Panc1 (cell line): ENCODE measurements at regions not wholly inside any gene's neighbourhood (a gene's known extent, or its start where the extent isn't known, plus 50 kb on each side); places are given as distances from the start of the nearest gene placed in this dataset.

Experiments
- ATAC-seq: fragments of 200-7000 bp; cut with Tn5 transposase; 2 replicates; pipeline ENCODE4 v1.9.1; 2020; ENCODE audit warnings: mild to moderate bottlenecking, moderate library complexity
- BruUV-seq: library from RNA; stranded (reverse); fragments of 400-500 nt; replicated peaks from 2 replicates; lab custom pipeline; 2021; lab: Mats Ljungman, UMichigan
- CTCF ChIA-PET: fragments of 300-600 bp; sonication (Branson Sonifier 250); formaldehyde crosslinking; loops from one replicate; lab custom pipeline; 2022; ENCODE audit warnings: antibody characterized with exemption; lab: Charles Lee
- POLR2A ChIA-PET: fragments of 300-600 bp; sonication (Branson Sonifier 250); formaldehyde crosslinking; loops from one replicate; lab custom pipeline; 2022; ENCODE audit warnings: antibody characterized with exemption; lab: Charles Lee
- DNase-seq: peaks from one replicate; pipeline ENCODE4 v3.0.0-alpha.2; 2010; ENCODE audit warnings: low read depth, low spot score
- H3K27ac ChIP-seq: 2 replicates; pipeline ENCODE4 v1.5.1; 2011; ENCODE audit warnings: mild to moderate bottlenecking, low read length, inconsistent platforms
- H3K27me3 ChIP-seq: fragments of 200-500 bp; sonication (Bioruptor generic); 2 replicates; pipeline ENCODE4 v1.6.0; 2014; ENCODE audit warnings: low read length, inconsistent platforms; ENCODE audit not compliant: control insufficient read depth, insufficient read depth
- H3K36me3 ChIP-seq: fragments of 200-500 bp; sonication (Bioruptor generic); 2 replicates; pipeline ENCODE4 v1.5.1; 2014; ENCODE audit warnings: inconsistent platforms, mild to moderate bottlenecking, low read length, moderate library complexity; ENCODE audit not compliant: control insufficient read depth, insufficient read depth
- H3K4me1 ChIP-seq: 2 replicates; pipeline ENCODE4 v1.5.1; 2011; ENCODE audit warnings: inconsistent platforms, mild to moderate bottlenecking, low read length, moderate library complexity; ENCODE audit not compliant: control insufficient read depth, insufficient read depth
- H3K4me3 ChIP-seq, 2 experiments: 2 replicates each; pipeline ENCODE4 v1.5.1; 2011 to 2012; ENCODE audit warnings: low read depth in 2 of 2, low read length in 2 of 2, mild to moderate bottlenecking in 2 of 2, inconsistent platforms in 1 of 2, moderate library complexity in 1 of 2
- H3K9me3 ChIP-seq: fragments of 200-500 bp; sonication (Bioruptor generic); 2 replicates; pipeline ENCODE4 v1.5.1; 2014; ENCODE audit warnings: low read depth, mild to moderate bottlenecking, inconsistent platforms, low read length, moderate library complexity; ENCODE audit not compliant: control insufficient read depth, insufficient read depth
- POLR2AphosphoS5 ChIP-seq: IDR thresholded peaks from 2 replicates; pipeline ENCODE4 v1.6.1; 2012; ENCODE audit warnings: mild to moderate bottlenecking, low read depth, low read length, moderate library complexity
- REST ChIP-seq, 2 experiments: IDR thresholded peaks; 2 replicates each; pipeline ENCODE4 v1.6.1; 2011 to 2012; ENCODE audit warnings: low read depth in 2 of 2, control low read depth in 1 of 2, low read length in 1 of 2, mild to moderate bottlenecking in 1 of 2, moderate library complexity in 1 of 2; ENCODE audit not compliant: insufficient read depth in 1 of 2
- SIN3A ChIP-seq: IDR thresholded peaks from 2 replicates; pipeline ENCODE4 v1.6.1; 2012; ENCODE audit warnings: low read depth, mild to moderate bottlenecking, low read length, moderate library complexity, borderline replicate concordance; ENCODE audit not compliant: insufficient read depth
- TCF7L2 ChIP-seq: IDR thresholded peaks from 2 replicates; pipeline ENCODE4 v1.6.1; 2011; ENCODE audit warnings: mild to moderate bottlenecking, low read depth, low read length, inconsistent platforms
- in situ Hi-C: cut with HindIII; loops from 2 replicates; pipeline ENCODE4 v1.10.0; 2016; ENCODE audit warnings: low sequenced_read_pairs, low pct_unique_long_range_greater_than_20kb
- intact Hi-C: fragments of 100-400 bp; cut with micrococcal nuclease; formaldehyde crosslinking; loops from one replicate; pipeline ENCODE4 v1.10.0; 2022; ENCODE audit not compliant: unreplicated experiment
- TF ChIP-seq, protein P1 (sequence below): fragments of 450-650 bp; IDR thresholded peaks from 2 replicates; pipeline ENCODE4 v1.5.1; 2017; ENCODE audit warnings: mild to moderate bottlenecking

- DNase-seq, result no peak
- H3K36me3 ChIP-seq, result no peaks in the 10 kb centered on the region
- H3K27ac ChIP-seq, result no peak overlapping the region
- in situ Hi-C loops (no loop called here), intact Hi-C loops (no loop called here)
- H3K27me3 ChIP-seq, result no peaks in the 10 kb centered on the region
- no peaks in the 10 kb centered on the region for H3K4me1 ChIP-seq
- no peak overlapping the region for H3K4me3 ChIP-seq
- ChIA-PET POLR2A (no interaction called here), CTCF (no interaction called here)
- no peaks in the 10 kb centered on the region; the same call in 1 of the 2 replicates for H3K9me3 ChIP-seq
- BruUV-seq, result no TSS peak
- no peak for ATAC-seq
- no peak for TF ChIP-seq TCF7L2
- TF ChIP-seq, protein P1, sequence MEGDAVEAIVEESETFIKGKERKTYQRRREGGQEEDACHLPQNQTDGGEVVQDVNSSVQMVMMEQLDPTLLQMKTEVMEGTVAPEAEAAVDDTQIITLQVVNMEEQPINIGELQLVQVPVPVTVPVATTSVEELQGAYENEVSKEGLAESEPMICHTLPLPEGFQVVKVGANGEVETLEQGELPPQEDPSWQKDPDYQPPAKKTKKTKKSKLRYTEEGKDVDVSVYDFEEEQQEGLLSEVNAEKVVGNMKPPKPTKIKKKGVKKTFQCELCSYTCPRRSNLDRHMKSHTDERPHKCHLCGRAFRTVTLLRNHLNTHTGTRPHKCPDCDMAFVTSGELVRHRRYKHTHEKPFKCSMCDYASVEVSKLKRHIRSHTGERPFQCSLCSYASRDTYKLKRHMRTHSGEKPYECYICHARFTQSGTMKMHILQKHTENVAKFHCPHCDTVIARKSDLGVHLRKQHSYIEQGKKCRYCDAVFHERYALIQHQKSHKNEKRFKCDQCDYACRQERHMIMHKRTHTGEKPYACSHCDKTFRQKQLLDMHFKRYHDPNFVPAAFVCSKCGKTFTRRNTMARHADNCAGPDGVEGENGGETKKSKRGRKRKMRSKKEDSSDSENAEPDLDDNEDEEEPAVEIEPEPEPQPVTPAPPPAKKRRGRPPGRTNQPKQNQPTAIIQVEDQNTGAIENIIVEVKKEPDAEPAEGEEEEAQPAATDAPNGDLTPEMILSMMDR, result no peak
- TF ChIP-seq REST (IDR thresholded peaks at IDR 0.05; ENCODE audit: insufficient read depth in 1 of 2, low read depth in 2 of 2, low read length in 1 of 2), result no peak
- TF ChIP-seq SIN3A, result no peak
- no peak for TF ChIP-seq POLR2AphosphoS5
Observed at GRCh38 chr6:63058601-63059000, 152.7 kb upstream of the FKBP1C start.

- no peaks in the 10 kb centered on the region for H3K4me1 ChIP-seq
- ChIA-PET CTCF (no interaction called here), POLR2A (no interaction called here)
- no TSS peak for BruUV-seq
- no peaks in the 10 kb centered on the region; the same call in 1 of the 2 replicates for H3K9me3 ChIP-seq
- H3K27me3 ChIP-seq, result no peaks in the 10 kb centered on the region
- H3K27ac ChIP-seq, result no peak overlapping the region
- no peak overlapping the region for H3K4me3 ChIP-seq
- intact Hi-C loops (no loop called here), in situ Hi-C loops (no loop called here)
- no peak for TF ChIP-seq REST (IDR thresholded peaks at IDR 0.05; ENCODE audit: insufficient read depth in 1 of 2, low read depth in 2 of 2, low read length in 1 of 2)
- TF ChIP-seq, protein P1, result no peak
- TF ChIP-seq SIN3A, result no peak
- TF ChIP-seq TCF7L2, result no peak
- no peak for TF ChIP-seq POLR2AphosphoS5
- no peak for DNase-seq
- ATAC-seq, result no peak
- H3K36me3 ChIP-seq, result no peaks in the 10 kb centered on the region
Observed at GRCh38 chr6:63063631-63064271, 147.5 kb upstream of the FKBP1C start.
